SH-SY5Y (cell line): ENCODE measurements at regions not wholly inside any gene's neighbourhood (a gene's known extent, or its start where the extent isn't known, plus 50 kb on each side); places are given as distances from the start of the nearest gene placed in this dataset.

Experiments used
- GATA2 ChIP-seq: IDR thresholded peaks from 2 replicates; pipeline ENCODE4 v1.6.1; 2011; ENCODE audit warnings: mild to moderate bottlenecking, low read depth, low read length
- GATA3 ChIP-seq: IDR thresholded peaks from 2 replicates; pipeline ENCODE4 v1.6.1; 2011; ENCODE audit warnings: low read depth, mild to moderate bottlenecking, low read length, moderate library complexity

DNA sequence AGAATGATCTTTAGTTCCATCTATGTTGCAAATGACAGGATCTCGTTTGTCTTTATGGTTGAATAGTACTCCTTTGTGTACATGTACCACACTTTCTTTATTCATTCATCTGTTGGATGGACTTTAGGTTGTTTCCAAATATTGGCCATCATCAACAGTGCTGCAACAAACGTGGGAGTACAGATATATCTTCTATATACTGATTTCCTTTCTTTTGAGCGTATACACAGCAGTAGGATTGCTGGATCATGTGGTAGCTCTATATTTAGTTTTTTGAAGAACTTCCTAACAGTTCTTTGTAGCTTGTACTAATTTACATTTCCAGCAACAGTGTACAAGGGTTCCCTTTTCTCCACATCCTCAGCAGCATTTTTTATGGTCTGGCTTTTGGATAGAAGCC, 407.5 kb upstream of the ANO5 start:
- TF ChIP-seq GATA3 (no peak), GATA2 (no peak)

DNA sequence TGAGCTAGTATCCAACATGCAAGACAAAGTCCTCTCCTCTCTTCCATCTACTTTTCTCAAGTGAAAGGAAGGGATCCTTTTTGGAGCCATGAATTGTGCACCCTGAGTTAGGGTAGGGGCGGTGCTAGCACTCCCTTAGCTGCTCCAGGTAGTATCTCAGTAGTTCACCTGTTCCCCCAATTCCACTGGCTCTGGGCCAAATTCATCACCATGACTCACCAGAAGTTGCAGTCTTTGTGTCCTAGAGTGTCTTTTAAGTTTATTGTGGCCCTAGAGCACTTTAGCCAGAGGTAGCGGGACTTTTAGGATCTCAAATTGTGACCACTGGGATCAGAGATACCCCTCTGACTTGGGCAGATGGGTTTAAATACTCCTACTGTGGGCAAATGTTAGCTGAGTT, 398.6 kb upstream of the ANO5 start:
- no peak for TF ChIP-seq GATA3
- no peak for TF ChIP-seq GATA2

DNA sequence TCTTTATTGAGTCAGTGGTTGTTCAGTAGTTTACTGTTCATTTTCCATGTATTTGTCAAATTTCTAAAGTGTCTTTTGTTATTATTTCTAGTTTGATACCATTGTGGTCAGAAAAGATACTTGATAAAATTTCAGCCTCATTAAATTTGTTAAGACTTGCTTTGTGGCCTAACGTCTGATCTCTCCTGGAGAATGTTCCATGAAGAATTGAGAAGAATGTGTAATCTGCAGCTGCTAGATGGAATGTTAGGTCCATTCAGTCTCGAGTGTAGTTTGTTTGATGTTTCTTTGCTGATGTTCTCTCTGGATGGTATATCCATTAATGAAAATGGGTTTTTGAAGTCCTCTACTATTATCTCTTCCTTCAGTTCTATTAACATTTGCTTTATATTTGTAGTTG, 394.7 kb upstream of the ANO5 start:
- TF ChIP-seq GATA2 (no peak), GATA3 (no peak)

DNA sequence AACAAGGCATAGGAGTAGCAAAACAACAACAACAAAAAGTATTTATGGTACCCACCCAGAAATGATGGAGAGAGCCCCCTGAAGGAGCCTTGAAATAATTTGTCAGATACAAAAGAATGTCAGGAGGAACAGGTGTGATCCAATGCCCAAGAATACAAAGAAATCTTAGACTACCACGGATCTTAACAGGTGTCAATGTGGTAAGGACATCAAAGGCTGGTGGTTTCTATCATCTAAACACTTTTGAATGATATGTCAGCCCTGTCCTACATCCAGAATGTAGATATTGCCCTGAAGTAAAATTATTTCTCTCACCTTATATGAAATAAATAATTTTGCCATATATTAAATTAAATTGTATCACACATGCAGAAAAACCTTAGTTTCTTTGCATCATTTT, 386.4 kb upstream of the ANO5 start:
- TF ChIP-seq GATA2 (no peak), GATA3 (no peak)

DNA sequence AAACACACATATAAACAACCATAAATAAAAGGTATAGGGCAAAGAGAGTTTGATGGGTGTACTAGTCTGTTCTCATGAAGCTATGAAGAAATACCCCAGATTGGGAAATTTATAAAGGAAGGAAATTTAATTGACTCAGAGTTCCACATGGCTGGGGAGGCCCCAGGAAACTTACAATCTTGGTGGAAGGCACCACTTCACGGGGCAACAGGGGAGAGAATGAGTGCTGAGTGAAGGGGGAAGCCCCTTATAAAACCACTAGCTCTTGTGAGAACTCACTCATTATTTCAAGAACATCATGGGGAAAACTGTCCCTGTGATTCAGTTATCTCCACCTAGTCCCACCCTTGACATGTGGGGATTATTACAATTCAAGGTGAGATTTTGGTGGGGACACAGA, 385.9 kb upstream of the ANO5 start:
- no peak for TF ChIP-seq GATA3
- TF ChIP-seq GATA2: no peak

DNA sequence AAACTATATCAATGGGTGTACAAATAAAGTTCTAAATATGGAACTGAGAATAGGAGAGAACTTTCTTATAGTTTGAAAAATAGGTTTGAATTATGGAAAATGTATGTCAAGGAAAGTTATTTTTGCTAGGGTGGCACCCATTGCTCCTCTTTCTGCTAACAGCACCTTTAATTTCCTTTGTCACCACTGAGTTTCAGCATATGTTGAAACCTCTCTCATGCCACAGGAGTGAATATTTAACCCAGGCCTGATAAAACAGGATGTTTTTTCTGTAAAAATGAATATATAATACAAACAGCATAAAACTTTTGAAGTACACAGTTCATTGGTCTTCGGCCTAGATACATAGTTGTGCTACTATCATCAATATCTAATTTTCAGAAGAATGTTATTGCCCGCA, 385.5 kb upstream of the ANO5 start:
- TF ChIP-seq GATA2 (no peak), GATA3 (no peak)

DNA sequence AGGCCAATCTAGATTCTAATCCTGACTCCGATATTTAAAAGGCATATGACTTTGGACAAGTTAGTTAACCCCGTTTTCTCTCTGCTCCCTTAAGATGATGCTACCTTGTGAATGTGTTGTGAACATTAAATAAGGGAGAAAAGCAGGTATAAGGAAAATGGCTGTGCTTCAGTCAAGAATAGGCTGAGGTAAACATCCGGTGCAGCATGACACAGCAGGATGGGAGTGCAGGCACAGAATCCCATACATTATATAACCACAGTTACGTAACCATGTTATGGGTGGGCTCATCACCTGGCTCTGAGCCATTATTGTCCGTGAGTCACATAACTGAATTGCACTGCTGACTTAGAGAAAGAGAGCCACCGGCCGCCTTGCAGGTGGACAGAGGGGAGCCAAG, 382.2 kb upstream of the ANO5 start:
- no peak for TF ChIP-seq GATA2
- TF ChIP-seq GATA3: no peak

DNA sequence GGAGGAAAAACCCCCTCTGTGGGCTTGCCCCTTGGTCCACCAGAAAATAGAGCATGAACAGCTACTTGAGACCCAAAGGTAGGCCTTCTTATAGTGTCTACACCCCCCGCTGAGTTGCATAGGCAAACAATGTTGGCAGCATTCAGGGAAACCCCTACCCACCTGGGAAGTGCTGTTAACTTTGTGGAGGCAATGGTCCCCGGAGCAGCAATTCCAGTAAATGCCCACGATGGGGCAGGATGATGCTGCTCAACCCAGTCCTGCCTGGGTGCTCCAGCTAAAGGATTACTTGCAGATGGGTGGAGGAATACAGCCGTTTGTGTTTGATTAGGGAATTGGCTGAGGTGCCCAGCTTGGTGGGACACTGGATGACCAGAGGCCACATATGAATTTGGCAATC, 381.3 kb upstream of the ANO5 start:
- no peak for TF ChIP-seq GATA2
- no peak for TF ChIP-seq GATA3

DNA sequence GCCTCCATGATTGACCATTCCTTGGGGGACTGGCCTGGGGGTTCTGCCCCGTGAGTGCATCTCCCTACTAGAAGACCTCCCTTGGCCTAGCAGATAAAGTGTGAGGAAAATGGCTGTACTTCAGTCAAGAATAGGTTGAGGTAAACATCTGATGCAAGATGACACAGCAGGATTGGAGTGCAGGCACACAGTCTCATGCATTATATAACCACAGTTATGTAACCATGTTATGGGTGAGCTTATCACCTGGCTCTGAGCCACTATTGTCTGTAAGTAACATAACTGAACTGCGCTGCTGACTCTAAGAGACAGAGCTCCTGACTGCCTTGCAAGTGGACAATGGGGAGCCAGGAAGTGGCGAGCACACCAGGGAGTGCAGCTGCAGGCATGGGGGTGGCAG, 378.7 kb upstream of the ANO5 start:
- no peak for TF ChIP-seq GATA3
- TF ChIP-seq GATA2: no peak

DNA sequence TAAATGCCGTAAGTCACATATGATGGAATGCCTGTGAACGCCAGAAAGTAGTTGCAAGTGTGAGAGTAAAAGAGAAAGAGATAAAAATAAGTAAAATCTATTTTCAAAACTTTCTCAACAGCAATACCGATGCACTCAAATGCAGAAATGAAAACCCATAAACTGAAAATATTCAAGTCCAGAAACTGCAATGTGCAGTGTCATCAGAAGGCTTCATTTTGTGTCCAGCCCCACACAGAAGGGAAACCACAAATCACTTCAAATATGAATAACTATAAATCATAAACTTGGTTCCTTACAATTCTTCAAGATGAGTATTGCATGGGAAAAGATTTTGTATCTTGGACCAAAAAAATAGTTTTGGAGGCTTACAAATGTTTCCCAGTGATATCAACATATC, 375.2 kb upstream of the ANO5 start:
- TF ChIP-seq GATA2: no peak
- no peak for TF ChIP-seq GATA3

DNA sequence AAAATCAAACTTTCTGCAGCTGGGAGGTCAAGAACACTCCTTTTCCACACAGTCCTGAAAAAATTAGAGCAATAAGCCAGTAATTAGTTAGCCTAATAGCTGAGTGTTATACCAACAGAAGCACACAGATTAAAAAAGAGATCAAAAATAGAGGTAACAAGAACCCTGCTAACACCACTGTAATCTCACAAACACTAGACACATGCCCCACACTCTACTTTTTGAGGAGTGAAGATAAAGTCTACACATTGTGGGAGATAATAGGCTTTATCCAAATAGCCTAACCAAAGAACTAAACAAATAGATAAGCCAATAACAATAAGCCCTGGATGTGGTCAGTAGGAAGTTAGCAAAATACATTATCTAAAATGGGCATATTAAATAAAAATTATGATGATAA, 372.7 kb upstream of the ANO5 start:
- TF ChIP-seq GATA3 (peak; percentile 60), GATA2 (no peak)

DNA sequence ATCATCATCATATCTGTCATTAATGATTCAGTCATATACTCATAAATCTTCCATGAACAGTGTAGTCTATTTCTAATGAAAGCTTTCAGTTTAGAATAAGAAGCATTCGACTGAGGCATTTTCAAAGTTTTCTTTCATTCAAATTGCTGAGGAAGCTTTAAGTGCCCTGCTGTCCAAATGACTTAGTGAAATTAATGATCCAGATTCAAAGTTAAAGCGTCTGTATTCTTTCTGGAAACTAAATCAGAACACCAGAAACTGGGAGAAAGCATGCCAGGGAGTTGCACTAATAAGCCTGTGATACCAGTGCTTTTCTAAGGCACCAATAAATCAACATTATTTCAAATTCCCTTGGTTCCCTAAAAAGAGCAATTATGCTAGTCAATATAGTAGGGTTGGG, 367.8 kb upstream of the ANO5 start:
- TF ChIP-seq GATA3 (no peak), GATA2 (no peak)

DNA sequence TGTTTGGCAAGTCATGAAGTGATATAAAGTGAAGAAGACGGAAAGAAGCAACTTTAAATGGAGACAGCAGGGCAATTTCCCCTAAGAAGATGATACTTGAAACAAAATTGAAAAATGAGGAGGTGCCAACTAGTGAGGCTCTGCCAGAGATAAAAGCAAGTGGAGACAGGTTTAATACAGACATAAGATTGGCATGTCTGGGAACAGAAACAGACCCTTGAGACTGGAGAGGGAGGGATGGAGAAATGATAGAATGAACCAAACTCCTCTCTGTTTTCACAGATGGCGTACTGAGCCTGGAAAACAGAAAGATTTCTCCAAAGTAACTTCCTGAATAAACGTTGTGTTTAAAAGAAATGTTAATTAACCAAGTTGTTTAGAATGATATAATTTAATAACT, 354.5 kb upstream of the ANO5 start:
- TF ChIP-seq GATA2 (no peak), GATA3 (no peak)

DNA sequence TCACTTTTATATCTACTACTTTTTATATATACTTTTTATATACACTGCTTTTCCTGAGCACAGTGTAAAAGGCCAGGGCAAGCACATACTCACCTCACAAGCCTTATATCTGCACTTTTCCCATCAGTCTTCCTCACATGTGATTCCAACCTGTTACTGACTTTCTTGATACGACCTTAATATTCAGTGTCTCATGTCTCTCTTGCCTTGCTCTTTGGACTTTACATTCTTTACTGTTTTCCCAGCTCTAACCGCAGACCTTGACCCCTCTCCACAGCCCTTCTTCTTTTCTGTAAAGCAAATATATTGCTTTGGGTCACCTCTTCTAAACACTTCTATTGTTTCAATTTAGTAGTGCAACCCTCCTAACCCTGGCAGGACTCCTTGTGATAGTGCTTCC, 353.1 kb upstream of the ANO5 start:
- TF ChIP-seq GATA3 (no peak), GATA2 (no peak)

DNA sequence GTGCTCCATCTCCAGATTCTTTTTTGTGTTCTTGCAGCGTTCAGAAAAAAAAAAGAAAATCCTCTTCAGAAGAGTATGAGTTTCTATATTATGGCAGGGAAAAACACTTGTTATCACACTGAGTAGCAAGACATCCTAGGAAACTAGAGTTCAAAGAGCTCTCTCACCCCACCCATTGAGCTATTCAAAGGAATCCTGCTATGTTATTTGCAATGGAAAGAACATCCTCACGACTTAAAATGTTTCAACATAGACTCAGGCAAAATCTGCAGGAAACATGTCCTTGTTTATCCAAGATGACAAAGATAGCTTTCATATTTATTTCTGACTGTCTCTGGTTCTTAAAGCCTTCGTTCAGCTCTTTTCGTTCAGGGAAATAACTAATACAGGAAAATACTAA, 331.6 kb upstream of the ANO5 start:
- TF ChIP-seq GATA2 (no peak), GATA3 (no peak)

DNA sequence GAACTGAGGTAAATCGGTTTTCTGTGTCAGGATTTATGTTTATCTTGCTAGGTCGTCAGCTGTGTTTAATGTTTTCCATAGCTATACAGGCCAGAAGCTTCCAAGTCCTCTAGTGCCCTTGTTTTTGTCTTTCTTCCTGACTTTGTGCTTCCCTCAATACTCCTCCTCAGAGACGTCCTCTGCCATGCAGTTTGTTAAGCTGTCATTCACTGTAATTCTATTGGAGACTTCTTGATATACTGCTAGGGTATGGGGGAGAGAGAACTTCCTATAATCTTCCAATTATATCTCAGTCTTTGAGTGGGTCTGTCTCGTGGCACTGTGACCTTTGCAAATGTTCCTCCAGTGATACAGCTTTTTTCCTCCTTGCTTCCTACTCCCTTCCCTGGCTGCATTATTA, 327.3 kb upstream of the ANO5 start:
- no peak; the same call in 1 of the 2 replicates for TF ChIP-seq GATA2
- no peak for TF ChIP-seq GATA3
